ENCODE measurements at regions not wholly inside any gene's neighbourhood (a gene's known extent, or its start where the extent isn't known, plus 50 kb on each side); places are given as distances from the start of the nearest gene placed in this dataset.
A peak's percentile ranks its signal among the peaks of the same experiment; 100 is the strongest.

DNA sequence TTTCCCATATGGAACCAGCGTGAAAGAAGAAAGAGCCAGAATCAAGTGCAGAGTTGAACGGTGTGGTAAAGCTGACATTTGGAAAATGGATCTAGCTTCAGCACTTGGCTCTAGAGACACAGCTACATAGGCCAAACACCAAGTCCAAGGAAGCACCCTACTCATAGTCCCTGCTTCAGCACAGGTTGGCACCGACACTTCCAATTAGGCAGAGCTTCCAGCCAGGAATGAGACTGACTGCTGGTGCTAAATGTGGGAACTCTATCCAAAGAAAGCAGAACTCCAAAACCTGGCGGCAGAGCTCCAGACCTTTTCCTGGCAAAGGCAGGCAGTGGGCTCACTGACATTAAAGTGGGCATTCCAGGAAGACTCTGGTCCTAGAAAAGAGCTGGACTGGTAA lies 125.4 kb upstream of the CTNNA2 start:
- no peak for TF ChIP-seq POLR2A (IDR thresholded peaks at IDR 0.05)
- TF ChIP-seq, protein P1, sequence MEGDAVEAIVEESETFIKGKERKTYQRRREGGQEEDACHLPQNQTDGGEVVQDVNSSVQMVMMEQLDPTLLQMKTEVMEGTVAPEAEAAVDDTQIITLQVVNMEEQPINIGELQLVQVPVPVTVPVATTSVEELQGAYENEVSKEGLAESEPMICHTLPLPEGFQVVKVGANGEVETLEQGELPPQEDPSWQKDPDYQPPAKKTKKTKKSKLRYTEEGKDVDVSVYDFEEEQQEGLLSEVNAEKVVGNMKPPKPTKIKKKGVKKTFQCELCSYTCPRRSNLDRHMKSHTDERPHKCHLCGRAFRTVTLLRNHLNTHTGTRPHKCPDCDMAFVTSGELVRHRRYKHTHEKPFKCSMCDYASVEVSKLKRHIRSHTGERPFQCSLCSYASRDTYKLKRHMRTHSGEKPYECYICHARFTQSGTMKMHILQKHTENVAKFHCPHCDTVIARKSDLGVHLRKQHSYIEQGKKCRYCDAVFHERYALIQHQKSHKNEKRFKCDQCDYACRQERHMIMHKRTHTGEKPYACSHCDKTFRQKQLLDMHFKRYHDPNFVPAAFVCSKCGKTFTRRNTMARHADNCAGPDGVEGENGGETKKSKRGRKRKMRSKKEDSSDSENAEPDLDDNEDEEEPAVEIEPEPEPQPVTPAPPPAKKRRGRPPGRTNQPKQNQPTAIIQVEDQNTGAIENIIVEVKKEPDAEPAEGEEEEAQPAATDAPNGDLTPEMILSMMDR (IDR thresholded peaks at IDR 0.05), result no peak
- Histone ChIP-seq H3K9me3 (replicated peaks in 1 of 3) (peaks cover 0 to 7% (median 0%) of the 10 kb centered on the region in 3 donors), H3K27me3 (no peaks in the 10 kb centered on the region), H3K27ac (no peak overlapping the region), H3K36me3 (replicated peaks in 1 of 2) (no peaks in the 10 kb centered on the region), H3K4me3 (no peak overlapping the region), H3K4me1 (replicated peaks in 1 of 2) (no peaks in the 10 kb centered on the region)
- intact Hi-C loops (cut with DNase I), result no loop called here
- no peak for DNase-seq
- 77 to 85% (median 80%) methylated on average over 4 of the region's 4 CpGs for WGBS, 4 donors

DNA sequence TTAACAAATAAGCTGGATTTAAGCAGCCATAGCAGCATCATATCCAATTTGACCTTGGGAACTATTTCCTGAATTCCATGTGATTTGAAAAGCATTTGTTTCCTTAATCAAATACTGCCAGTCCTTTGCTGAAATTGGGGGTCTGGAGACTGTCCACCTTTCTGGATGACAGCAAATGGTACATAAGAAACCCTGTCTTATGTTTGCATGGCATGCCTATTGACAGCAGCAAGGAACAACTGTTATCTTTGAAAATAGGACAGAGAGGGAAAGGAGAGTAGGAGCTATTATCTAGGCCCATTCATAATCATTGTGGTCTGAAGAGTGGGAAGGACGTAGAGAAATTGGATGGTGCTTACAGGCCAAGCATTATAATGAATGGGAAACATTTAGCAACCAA lies 129.2 kb upstream of the CTNNA2 start:
- H3K27ac ChIP-seq, result no peak overlapping the region
- H3K4me1 ChIP-seq (replicated peaks in 1 of 2), result no peaks in the 10 kb centered on the region
- peaks cover 0 to under 1% (median 0%) of the 10 kb centered on the region in 3 donors for H3K9me3 ChIP-seq (replicated peaks in 1 of 3)
- no peaks in the 10 kb centered on the region for H3K27me3 ChIP-seq
- DNase-seq, result no peak
- no peak overlapping the region for H3K4me3 ChIP-seq
- WGBS, 4 donors, result 48 to 82% (median 53%) methylated on average over 1 of the region's 1 CpG
- TF ChIP-seq, protein P1 (IDR thresholded peaks at IDR 0.05), result no peak
- no peak for TF ChIP-seq POLR2A (IDR thresholded peaks at IDR 0.05)
- no peaks in the 10 kb centered on the region for H3K36me3 ChIP-seq (replicated peaks in 1 of 2)
- intact Hi-C loops (cut with DNase I), result no loop called here

DNA sequence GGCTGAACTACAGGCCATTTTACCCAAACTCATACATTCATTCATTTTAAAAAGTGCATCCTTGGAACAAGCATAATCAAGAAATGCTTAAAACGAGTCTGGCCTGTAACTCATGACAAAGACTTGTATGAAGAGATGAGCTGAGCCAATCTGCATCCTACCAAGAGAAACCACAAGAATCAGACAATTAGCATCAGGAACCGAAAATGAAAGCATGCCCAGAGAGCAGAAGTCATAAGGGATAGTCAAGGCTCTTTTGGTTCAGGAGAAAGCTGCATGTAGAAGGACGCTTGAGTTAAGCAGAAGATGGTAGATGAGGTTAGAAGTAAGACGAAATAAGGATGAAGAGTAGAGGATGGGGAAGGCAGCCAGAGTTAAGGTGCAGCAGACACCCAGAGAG lies 137.0 kb upstream of the CTNNA2 start:
- no peak overlapping the region for H3K27ac ChIP-seq
- no peaks in the 10 kb centered on the region for H3K4me1 ChIP-seq (replicated peaks in 1 of 2)
- no peaks in the 10 kb centered on the region for H3K36me3 ChIP-seq (replicated peaks in 1 of 2)
- intact Hi-C loops (cut with DNase I), result no loop called here
- no peaks in the 10 kb centered on the region for H3K9me3 ChIP-seq (replicated peaks in 1 of 3)
- TF ChIP-seq, protein P1 (IDR thresholded peaks at IDR 0.05), result no peak
- no peak for TF ChIP-seq POLR2A (IDR thresholded peaks at IDR 0.05)
- no peak overlapping the region for H3K4me3 ChIP-seq
- no peak for DNase-seq
- 79 to 86% (median 82%) methylated on average over 4 of the region's 4 CpGs for WGBS, 4 donors
- H3K27me3 ChIP-seq, result no peaks in the 10 kb centered on the region

DNA sequence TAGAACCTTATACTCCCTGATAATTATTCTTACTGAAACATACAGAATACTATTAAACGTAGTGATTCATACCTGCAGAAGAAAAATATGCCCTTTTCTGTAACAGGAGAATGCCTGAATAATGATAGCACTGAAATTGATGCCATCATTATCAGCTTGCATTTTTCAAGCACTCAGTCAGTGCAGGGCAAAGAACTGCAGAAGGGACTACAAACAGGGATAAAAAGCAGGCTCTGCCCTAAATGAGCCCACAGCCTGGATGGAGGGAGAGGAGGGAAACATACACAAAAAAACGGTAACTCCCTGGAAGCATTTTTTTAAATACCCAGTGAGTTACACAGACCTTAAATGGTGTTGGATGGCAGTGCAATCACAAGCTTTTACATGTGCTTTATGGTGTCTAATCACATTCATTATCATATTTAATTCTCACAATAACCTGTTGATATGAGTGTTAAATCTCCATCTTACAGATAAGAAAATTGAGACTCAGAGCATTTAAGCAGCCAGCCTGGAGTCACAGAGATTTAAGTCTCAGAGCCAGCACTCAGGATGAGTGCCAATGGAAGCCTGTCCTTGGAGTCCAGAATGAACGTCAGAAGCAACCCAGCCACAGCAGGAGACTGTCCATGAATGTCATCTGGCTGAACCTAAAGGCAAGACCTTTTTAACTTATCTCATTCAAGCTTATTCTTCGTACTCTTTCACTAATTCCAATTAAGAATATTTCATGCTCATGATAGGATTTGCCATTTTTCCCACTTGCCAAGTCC lies 139.3 kb upstream of the CTNNA2 start:
- DNase-seq, result peak; percentile 45 to 78 (median 65)
- Histone ChIP-seq H3K9me3 (replicated peaks in 1 of 3) (no peaks in the 10 kb centered on the region), H3K27me3 (no peaks in the 10 kb centered on the region), H3K4me1 (replicated peaks in 1 of 2) (no peaks in the 10 kb centered on the region), H3K4me3 (no peak overlapping the region), H3K27ac (no peak overlapping the region), H3K36me3 (replicated peaks in 1 of 2) (no peaks in the 10 kb centered on the region)
- 13 to 29% (median 17%) methylated on average over 3 to 4 of the region's 4 CpGs for WGBS, 4 donors
- TF ChIP-seq, protein P1 (IDR thresholded peaks at IDR 0.05), result no peak
- TF ChIP-seq POLR2A (IDR thresholded peaks at IDR 0.05), result no peak
- intact Hi-C loops (cut with DNase I), result no loop called here

Data from adrenal gland (tissue), 9 donors.